ENCODE measurements at regions not wholly inside any gene's neighbourhood (a gene's known extent, or its start where the extent isn't known, plus 50 kb on each side); places are given as distances from the start of the nearest gene placed in this dataset.

- no CpG with 5 or more reads among the region's 3 CpGs for WGBS, 2 experiments (ENCODE audit: extremely low coverage in 2 of 2, insufficient read length in 1 of 2)
- no peaks in the 10 kb centered on the region for H4K20me1 ChIP-seq (ENCODE audit: insufficient read depth, low read length)
- no peak overlapping the region for H3K18ac ChIP-seq (ENCODE audit: low read depth, low read length)
- no peaks in the 10 kb centered on the region for H3K4me1 ChIP-seq (ENCODE audit: control insufficient read depth, insufficient read depth, low read length)
- POLR2A ChIA-PET (ENCODE audit: unreplicated experiment): no interaction called here
- H3K23ac ChIP-seq (ENCODE audit: low read depth, low read length): no peak overlapping the region
- no peak overlapping the region for H2AFZ ChIP-seq (replicated peaks; ENCODE audit: low read length, poor library complexity)
- no peak overlapping the region for H3K27ac ChIP-seq (ENCODE audit: insufficient read depth, low read length)
- no peak overlapping the region for H4K8ac ChIP-seq (ENCODE audit: low read depth in 2 of 2, low read length in 2 of 2)
- in situ Hi-C loops (cut with MboI; ENCODE audit: low sequenced_read_pairs): no loop called here
- H3K9ac ChIP-seq (ENCODE audit: low read depth, low read length): no peak overlapping the region
- no peak overlapping the region for H2AK9ac ChIP-seq (replicated peaks; ENCODE audit: low read depth, low read length, poor library complexity)
- no peaks in the 10 kb centered on the region for H3K9me3 ChIP-seq (ENCODE audit: control insufficient read depth, insufficient read depth, low read length)
- no peak overlapping the region for H4K91ac ChIP-seq (ENCODE audit: insufficient read depth, low read depth, low read length)
- no peak overlapping the region for H3K4me2 ChIP-seq (ENCODE audit: low read depth, low read length)
- no peak overlapping the region for H2BK5ac ChIP-seq (ENCODE audit: low read depth, low read length, poor library complexity, severe bottlenecking)
- intact Hi-C loops (cut with micrococcal nuclease): no loop called here
- H3K4me3 ChIP-seq (ENCODE audit: insufficient read depth, low read depth, low read length): no peak overlapping the region
- TF ChIP-seq MAZ (IDR thresholded peaks at IDR 0.05; ENCODE audit: borderline replicate concordance, low read depth, low read length) (no peak), SMC3 (IDR thresholded peaks at IDR 0.05; ENCODE audit: low read depth, low read length) (no peak), BHLHE40 (IDR thresholded peaks at IDR 0.05; ENCODE audit: low read depth, low read length) (no peak), MAFK (IDR thresholded peaks at IDR 0.05; ENCODE audit: low read depth, low read length) (no peak)
- no peak overlapping the region for H2BK15ac ChIP-seq (ENCODE audit: low read depth, low read length)
- no peaks in the 10 kb centered on the region; the same call in none of the 2 replicates for H3K27me3 ChIP-seq (ENCODE audit: control insufficient read depth, insufficient read depth, low read length)
- DNase-seq (no peak), ATAC-seq (ENCODE audit: low read depth) (no peak)
- H2BK120ac ChIP-seq (ENCODE audit: low read depth, low read length): no peak overlapping the region
- no peak overlapping the region for H4K5ac ChIP-seq (ENCODE audit: low read depth, low read length)
- no peak overlapping the region for H3K56ac ChIP-seq (ENCODE audit: extremely low read depth, insufficient read depth, low read length)
- no peak overlapping the region for H3K14ac ChIP-seq (replicated peaks; ENCODE audit: low read depth, low read length)
- no TSS peak for BruUV-seq (replicated peaks)
- no peak overlapping the region for H3K4ac ChIP-seq (ENCODE audit: low read depth, low read length)
- H3K79me1 ChIP-seq (ENCODE audit: low read depth in 1 of 2, low read length in 2 of 2): no peaks in the 10 kb centered on the region
- H3K36me3 ChIP-seq (ENCODE audit: control insufficient read depth, insufficient read depth, low read length): no peaks in the 10 kb centered on the region
- H3K9me1 ChIP-seq (ENCODE audit: insufficient read depth, low read length): no peaks in the 10 kb centered on the region
- CTCF ChIA-PET: no interaction called here
- dilution Hi-C loops (cut with HindIII; ENCODE audit: low sequenced_read_pairs, unreplicated experiment): loop anchor here (25.0 kb wide), 1 partner anchor 206 kb away; no protein-coding TSS in a partner anchor
- no peak overlapping the region for H2AK5ac ChIP-seq (ENCODE audit: low read depth, low read length)
- H2BK20ac ChIP-seq (ENCODE audit: low read depth, low read length): no peak overlapping the region
Observed at GRCh38 chr1:181417915-181418314, 65.4 kb upstream of the CACNA1E start.

All from IMR-90 (cell line).